ENCODE measurements at regions not wholly inside any gene's neighbourhood (a gene's known extent, or its start where the extent isn't known, plus 50 kb on each side); places are given as distances from the start of the nearest gene placed in this dataset.

DNA sequence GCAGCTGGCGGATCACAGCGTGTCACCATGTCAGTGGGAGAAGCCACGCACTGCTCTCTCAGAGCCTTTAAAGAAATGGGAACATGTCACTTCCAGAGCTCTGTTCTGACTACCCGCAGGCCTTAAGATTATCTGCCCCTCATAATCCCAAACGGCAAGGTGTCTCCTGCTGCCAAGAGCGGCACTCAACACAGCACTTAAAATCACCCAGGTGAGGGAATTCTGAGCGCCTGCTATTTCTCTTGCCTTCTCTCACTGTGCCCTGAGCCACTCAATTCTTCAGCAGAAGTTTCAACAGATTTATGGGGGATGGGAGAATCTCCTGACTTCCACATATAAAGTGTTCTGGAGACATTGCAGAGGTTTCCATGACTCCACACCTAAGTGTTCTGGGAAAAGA is 137.9 kb downstream of the LMO4 start:
- no peak overlapping the region for H3K4me3 ChIP-seq
- H3K36me3 ChIP-seq = no peaks in the 10 kb centered on the region
- TF ChIP-seq POLR2AphosphoS5 (IDR thresholded peaks at IDR 0.05) (no peak), POLR2A (IDR thresholded peaks at IDR 0.05) (no peak), EP300 (IDR thresholded peaks at IDR 0.05) (no peak), CTCF (IDR thresholded peaks at IDR 0.05) (no peak)
- no peaks in the 10 kb centered on the region for H3K4me1 ChIP-seq
- no peaks in the 10 kb centered on the region for H3K9me3 ChIP-seq
- 93% methylated on average over 7 of the region's 7 CpGs for WGBS
- H3K27me3 ChIP-seq = no peaks in the 10 kb centered on the region
- H3K27ac ChIP-seq = no peak overlapping the region
- no peak for DNase-seq (ENCODE audit: low spot score in 2 of 2)

GRCh38 chr1:87472716-87473115 is 144.0 kb downstream of the LMO4 start:
- TF ChIP-seq EP300 (IDR thresholded peaks at IDR 0.05) (no peak), POLR2AphosphoS5 (IDR thresholded peaks at IDR 0.05) (no peak), POLR2A (IDR thresholded peaks at IDR 0.05) (no peak), CTCF (IDR thresholded peaks at IDR 0.05) (no peak)
- H3K36me3 ChIP-seq = no peaks in the 10 kb centered on the region
- no peaks in the 10 kb centered on the region for H3K9me3 ChIP-seq
- no peaks in the 10 kb centered on the region for H3K4me1 ChIP-seq
- DNase-seq (ENCODE audit: low spot score in 2 of 2) = no peak
- H3K27ac ChIP-seq = no peak overlapping the region
- H3K27me3 ChIP-seq = no peaks in the 10 kb centered on the region
- no peak overlapping the region for H3K4me3 ChIP-seq
- WGBS = 84% methylated on average over 4 of the region's 4 CpGs

DNA sequence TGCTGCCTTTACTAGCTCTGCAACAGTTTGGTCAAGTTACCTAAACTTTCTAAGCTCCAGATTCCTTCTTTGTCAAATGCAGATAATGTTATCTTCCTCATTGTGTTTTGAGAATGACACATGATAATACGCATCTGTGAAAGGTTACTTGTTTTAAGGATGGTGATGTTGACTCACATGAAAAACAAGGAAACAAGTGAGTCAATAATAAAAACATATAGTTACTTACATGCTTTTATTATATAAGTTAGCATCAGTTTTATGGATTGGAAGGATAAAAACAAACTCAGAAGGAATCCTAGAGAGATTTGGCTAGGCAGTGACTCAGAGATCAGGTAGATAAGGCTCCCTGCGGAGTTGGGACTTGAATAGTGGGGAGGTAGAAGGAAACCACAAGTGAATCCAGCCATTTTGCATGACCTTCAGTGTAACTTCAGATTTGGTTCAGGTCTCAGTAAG is 144.6 kb downstream of the LMO4 start:
- Histone ChIP-seq H3K27me3 (no peaks in the 10 kb centered on the region), H3K27ac (no peak overlapping the region), H3K4me1 (no peaks in the 10 kb centered on the region), H3K36me3 (no peaks in the 10 kb centered on the region), H3K4me3 (no peak overlapping the region), H3K9me3 (no peaks in the 10 kb centered on the region)
- no peak for TF ChIP-seq EP300 (IDR thresholded peaks at IDR 0.05)
- no peak for TF ChIP-seq CTCF (IDR thresholded peaks at IDR 0.05)
- no peak for TF ChIP-seq POLR2A (IDR thresholded peaks at IDR 0.05)
- no peak for TF ChIP-seq POLR2AphosphoS5 (IDR thresholded peaks at IDR 0.05)
- no peak for DNase-seq (ENCODE audit: low spot score in 2 of 2)
- WGBS = 71% methylated on average over 2 of the region's 2 CpGs

- 70% methylated on average over 5 of the region's 5 CpGs for WGBS
- no peak overlapping the region for H3K27ac ChIP-seq
- no peaks in the 10 kb centered on the region for H3K4me1 ChIP-seq
- no peak for TF ChIP-seq POLR2A (IDR thresholded peaks at IDR 0.05)
- no peak for TF ChIP-seq CTCF (IDR thresholded peaks at IDR 0.05)
- no peak for TF ChIP-seq POLR2AphosphoS5 (IDR thresholded peaks at IDR 0.05)
- no peak for TF ChIP-seq EP300 (IDR thresholded peaks at IDR 0.05)
- DNase-seq (ENCODE audit: low spot score in 2 of 2) = no peak
- no peaks in the 10 kb centered on the region for H3K27me3 ChIP-seq
- no peak overlapping the region for H3K4me3 ChIP-seq
- no peaks in the 10 kb centered on the region for H3K9me3 ChIP-seq
- no peaks in the 10 kb centered on the region for H3K36me3 ChIP-seq
Observed at GRCh38 chr1:87474098-87474497, 145.4 kb downstream of the LMO4 start.

GRCh38 chr1:87478231-87478630 is 149.6 kb downstream of the LMO4 start:
- H3K4me1 ChIP-seq = no peaks in the 10 kb centered on the region
- no peak overlapping the region for H3K27ac ChIP-seq
- H3K4me3 ChIP-seq = no peak overlapping the region
- H3K36me3 ChIP-seq = no peaks in the 10 kb centered on the region
- 63% methylated on average over 3 of the region's 3 CpGs for WGBS
- no peaks in the 10 kb centered on the region for H3K9me3 ChIP-seq
- no peak for DNase-seq (ENCODE audit: low spot score in 2 of 2)
- TF ChIP-seq POLR2AphosphoS5 (IDR thresholded peaks at IDR 0.05) (no peak), POLR2A (IDR thresholded peaks at IDR 0.05) (no peak), EP300 (IDR thresholded peaks at IDR 0.05) (no peak), CTCF (IDR thresholded peaks at IDR 0.05) (no peak)
- H3K27me3 ChIP-seq = no peaks in the 10 kb centered on the region

Measured in suprapubic skin (tissue), 4 donors.